HEK293 (cell line): ENCODE measurements at regions not wholly inside any gene's neighbourhood (a gene's known extent, or its start where the extent isn't known, plus 50 kb on each side); places are given as distances from the start of the nearest gene placed in this dataset.
"Not testable (repeated sequence)": the region's sequence is repeated elsewhere in the genome, so short reads cannot be mapped to it uniquely, and the experiment has no call there.

Experiments used
- YY1 ChIP-seq: fragments of 450-650 bp; formaldehyde crosslinking; IDR thresholded peaks from 2 replicates; pipeline ENCODE4 v1.5.1; 2018; ENCODE audit warnings: missing biosample characterization, missing genetic modification characterization
- ZBTB1 ChIP-seq: fragments of 450-650 bp; formaldehyde crosslinking; IDR thresholded peaks from 2 replicates; pipeline ENCODE4 v1.5.1; 2016; ENCODE audit warnings: missing biosample characterization, missing genetic modification characterization
- TF ChIP-seq, protein P1 (sequence below): fragments of 450-650 bp; formaldehyde crosslinking; IDR thresholded peaks from 2 replicates; pipeline ENCODE4 v1.5.1; 2016; ENCODE audit warnings: missing biosample characterization, missing genetic modification characterization, low read depth

DNA sequence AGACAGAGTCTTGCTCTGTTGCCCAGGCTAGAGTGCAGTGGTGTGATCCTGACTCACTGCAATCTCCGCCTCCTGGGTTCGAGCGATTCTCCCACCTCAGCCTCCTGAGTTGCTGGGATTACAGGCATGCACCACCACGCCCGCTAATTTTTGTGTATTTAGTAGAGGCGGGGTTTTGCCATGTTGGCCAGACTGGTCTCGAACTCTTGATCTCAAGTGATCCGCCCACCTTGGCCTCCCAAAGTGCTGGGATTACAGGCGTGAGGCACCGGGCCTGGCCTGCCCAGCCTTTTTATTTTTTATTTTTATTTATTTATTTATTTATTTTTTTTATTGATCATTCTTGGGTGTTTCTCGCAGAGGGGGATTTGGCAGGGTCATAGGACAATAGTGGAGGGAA is 98.6 kb upstream of the HS6ST1 start:
- not testable (repeated sequence) for TF ChIP-seq YY1, ZBTB1 (tag by site-specific recombination)
- TF ChIP-seq, protein P1, sequence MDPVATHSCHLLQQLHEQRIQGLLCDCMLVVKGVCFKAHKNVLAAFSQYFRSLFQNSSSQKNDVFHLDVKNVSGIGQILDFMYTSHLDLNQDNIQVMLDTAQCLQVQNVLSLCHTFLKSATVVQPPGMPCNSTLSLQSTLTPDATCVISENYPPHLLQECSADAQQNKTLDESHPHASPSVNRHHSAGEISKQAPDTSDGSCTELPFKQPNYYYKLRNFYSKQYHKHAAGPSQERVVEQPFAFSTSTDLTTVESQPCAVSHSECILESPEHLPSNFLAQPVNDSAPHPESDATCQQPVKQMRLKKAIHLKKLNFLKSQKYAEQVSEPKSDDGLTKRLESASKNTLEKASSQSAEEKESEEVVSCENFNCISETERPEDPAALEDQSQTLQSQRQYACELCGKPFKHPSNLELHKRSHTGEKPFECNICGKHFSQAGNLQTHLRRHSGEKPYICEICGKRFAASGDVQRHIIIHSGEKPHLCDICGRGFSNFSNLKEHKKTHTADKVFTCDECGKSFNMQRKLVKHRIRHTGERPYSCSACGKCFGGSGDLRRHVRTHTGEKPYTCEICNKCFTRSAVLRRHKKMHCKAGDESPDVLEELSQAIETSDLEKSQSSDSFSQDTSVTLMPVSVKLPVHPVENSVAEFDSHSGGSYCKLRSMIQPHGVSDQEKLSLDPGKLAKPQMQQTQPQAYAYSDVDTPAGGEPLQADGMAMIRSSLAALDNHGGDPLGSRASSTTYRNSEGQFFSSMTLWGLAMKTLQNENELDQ, result not testable (repeated sequence)
